CD4-positive, alpha-beta T cell (primary cell): ENCODE measurements at regions not wholly inside any gene's neighbourhood (a gene's known extent, or its start where the extent isn't known, plus 50 kb on each side); places are given as distances from the start of the nearest gene placed in this dataset.

ENCODE experiments used
- ATAC-seq: fragments of 200-7000 bp; cut with Tn5 transposase; one replicate; pipeline ENCODE4 v1.10.0; 2022; ENCODE audit warnings: mild to moderate bottlenecking; ENCODE audit not compliant: poor library complexity
- CTCF ChIA-PET: fragments of 350-600 bp; sonication (Branson Sonifier 250); formaldehyde crosslinking; loops from one replicate; lab custom pipeline; 2021; ENCODE audit warnings: antibody characterized with exemption, inconsistent platforms; lab: Charles Lee
- POLR2A ChIA-PET: fragments of 350-600 bp; sonication (Branson Sonifier 250); formaldehyde crosslinking; loops from one replicate; lab custom pipeline; 2021; ENCODE audit warnings: antibody characterized with exemption, inconsistent platforms; lab: Charles Lee
- DNase-seq, 14 experiments: peaks; one replicate each; pipeline ENCODE4 v3.0.0-alpha.2; 2013 to 2020; ENCODE audit warnings: mixed read lengths in 2 of 14
- H3K27ac ChIP-seq, 2 donors: one replicate each; pipeline versions ENCODE4 v1.5.1 to v1.7.0; 2013; ENCODE audit warnings: low read length in 2 of 2, low read depth in 1 of 2, mild to moderate bottlenecking in 1 of 2
- H3K27me3 ChIP-seq, 2 experiments: 1 replicate in 1 of 2; 2 replicates in 1 of 2; pipeline versions ENCODE4 v1.6.1 to v1.7.0; 2013; ENCODE audit warnings: low read length in 2 of 2, control low read depth in 1 of 2, mild to moderate bottlenecking in 1 of 2, moderate library complexity in 1 of 2; ENCODE audit not compliant: insufficient read depth in 2 of 2, control insufficient read depth in 1 of 2
- H3K36me3 ChIP-seq: one replicate; pipeline ENCODE4 v1.6.1; 2013; ENCODE audit warnings: low read length, control low read depth; ENCODE audit not compliant: insufficient read depth
- H3K4me1 ChIP-seq: one replicate; pipeline ENCODE4 v1.6.1; 2013; ENCODE audit warnings: low read length, control low read depth; ENCODE audit not compliant: insufficient read depth
- H3K4me3 ChIP-seq: one replicate; pipeline ENCODE4 v1.5.1; 2013; ENCODE audit warnings: mild to moderate bottlenecking, low read length, moderate library complexity
- H3K9me3 ChIP-seq, 2 experiments: 1 replicate in 1 of 2; 2 replicates in 1 of 2; pipeline versions ENCODE4 v1.6.1 to v1.7.0; 2013; ENCODE audit warnings: low read length in 2 of 2, mild to moderate bottlenecking in 2 of 2, control low read depth in 1 of 2, moderate library complexity in 1 of 2; ENCODE audit not compliant: control insufficient read depth in 1 of 2, insufficient read depth in 1 of 2
- H3K27ac Mint-ChIP-seq: one replicate; pipeline ENCODE4 v1.8.0; 2020; ENCODE audit warnings: mixed read lengths
- H3K27me3 Mint-ChIP-seq: one replicate; pipeline ENCODE4 v1.8.0; 2021; ENCODE audit warnings: mixed read lengths
- H3K36me3 Mint-ChIP-seq: one replicate; pipeline ENCODE4 v1.8.0; 2021; ENCODE audit warnings: low read depth, mixed read lengths
- H3K4me1 Mint-ChIP-seq: one replicate; pipeline ENCODE4 v1.8.0; 2021; ENCODE audit warnings: low read depth, mixed read lengths
- H3K4me3 Mint-ChIP-seq: one replicate; pipeline ENCODE4 v1.8.0; 2020; ENCODE audit warnings: mild to moderate bottlenecking, mixed read lengths
- H3K9me3 Mint-ChIP-seq: one replicate; pipeline ENCODE4 v1.8.0; 2020; ENCODE audit warnings: mixed read lengths
- intact Hi-C, 2 experiments: fragments of 100-400 bp; cut with DNase I in 1 of 2; cut with micrococcal nuclease in 1 of 2; formaldehyde crosslinking; loops; one replicate each; pipeline versions ENCODE4 v1.15.1 to v1.9.0; 2023 to 2025; cut with DNase I, micrococcal nuclease
- TF ChIP-seq, protein P1 (sequence below): fragments of 200-600 bp; IDR thresholded peaks from one replicate; pipeline ENCODE4 v1.8.0; 2022; ENCODE audit warnings: antibody characterized with exemption, mild to moderate bottlenecking

DNA sequence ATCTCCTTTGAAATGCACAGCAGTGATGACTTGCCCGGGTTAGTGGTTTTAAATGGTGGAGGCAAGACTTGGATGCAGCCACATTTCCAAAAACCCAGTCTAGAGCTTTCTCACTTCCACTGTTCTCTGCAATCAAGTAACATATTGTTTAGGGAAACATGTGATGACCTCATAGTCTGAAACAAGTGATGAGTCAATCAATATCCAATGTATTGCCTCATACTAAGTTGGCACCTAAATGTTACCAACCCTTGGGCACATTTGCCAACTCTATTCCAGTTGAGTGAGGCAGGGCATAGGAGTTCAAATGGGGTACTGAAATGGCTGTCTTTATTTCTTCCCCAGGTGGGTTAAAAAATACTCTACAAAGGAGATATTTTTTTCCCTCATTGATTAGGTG is 1105.4 kb downstream of the VRK1 start:
- ChIA-PET POLR2A (no interaction called here), CTCF (no interaction called here)

DNA sequence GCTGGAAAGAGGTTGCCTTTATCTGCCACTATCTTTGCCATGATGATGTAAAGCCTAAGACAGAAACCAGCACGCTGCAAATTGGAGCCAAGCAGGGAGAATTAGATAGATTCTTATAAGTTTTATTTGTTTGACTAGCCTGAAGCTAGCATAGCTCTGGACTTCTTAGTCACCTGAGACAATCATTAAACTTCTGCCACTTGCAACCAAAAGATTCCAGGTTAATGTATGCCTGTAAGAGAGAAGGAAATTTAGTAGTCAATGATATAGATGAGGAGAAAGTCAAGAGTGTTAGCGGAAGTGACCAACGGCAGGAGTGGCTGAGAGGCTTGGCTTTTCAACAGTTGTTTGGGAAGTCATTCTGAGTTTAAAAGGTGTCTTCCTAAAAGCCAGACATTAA is 1106.6 kb downstream of the VRK1 start:
- Histone ChIP-seq H3K4me3 (no peak overlapping the region), H3K4me1 (no peaks in the 10 kb centered on the region), H3K9me3 (peaks cover 0 to 4% of the 10 kb centered on the region in 2 experiments), H3K27me3 (no peaks in the 10 kb centered on the region), H3K27ac (no peak overlapping the region), H3K36me3 (no peaks in the 10 kb centered on the region)
- intact Hi-C loops: no loop called here
- Mint-ChIP-seq H3K27ac (no peak overlapping the region), H3K4me3 (no peak overlapping the region), H3K27me3 (no peaks in the 10 kb centered on the region), H3K9me3 (peaks cover 7% of the 10 kb centered on the region), H3K4me1 (peaks cover 6% of the 10 kb centered on the region), H3K36me3 (peaks cover 4% of the 10 kb centered on the region)
- ChIA-PET POLR2A (no interaction called here), CTCF (no interaction called here)
- TF ChIP-seq, protein P1, sequence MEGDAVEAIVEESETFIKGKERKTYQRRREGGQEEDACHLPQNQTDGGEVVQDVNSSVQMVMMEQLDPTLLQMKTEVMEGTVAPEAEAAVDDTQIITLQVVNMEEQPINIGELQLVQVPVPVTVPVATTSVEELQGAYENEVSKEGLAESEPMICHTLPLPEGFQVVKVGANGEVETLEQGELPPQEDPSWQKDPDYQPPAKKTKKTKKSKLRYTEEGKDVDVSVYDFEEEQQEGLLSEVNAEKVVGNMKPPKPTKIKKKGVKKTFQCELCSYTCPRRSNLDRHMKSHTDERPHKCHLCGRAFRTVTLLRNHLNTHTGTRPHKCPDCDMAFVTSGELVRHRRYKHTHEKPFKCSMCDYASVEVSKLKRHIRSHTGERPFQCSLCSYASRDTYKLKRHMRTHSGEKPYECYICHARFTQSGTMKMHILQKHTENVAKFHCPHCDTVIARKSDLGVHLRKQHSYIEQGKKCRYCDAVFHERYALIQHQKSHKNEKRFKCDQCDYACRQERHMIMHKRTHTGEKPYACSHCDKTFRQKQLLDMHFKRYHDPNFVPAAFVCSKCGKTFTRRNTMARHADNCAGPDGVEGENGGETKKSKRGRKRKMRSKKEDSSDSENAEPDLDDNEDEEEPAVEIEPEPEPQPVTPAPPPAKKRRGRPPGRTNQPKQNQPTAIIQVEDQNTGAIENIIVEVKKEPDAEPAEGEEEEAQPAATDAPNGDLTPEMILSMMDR: no peak
- no peak for DNase-seq
- ATAC-seq: no peak

More for the DNA sequence above, 1105.4 kb downstream of the VRK1 start:
- Mint-ChIP-seq H3K27ac (no peak overlapping the region), H3K4me1 (peaks cover 6% of the 10 kb centered on the region), H3K9me3 (no peaks in the 10 kb centered on the region), H3K27me3 (no peaks in the 10 kb centered on the region), H3K4me3 (no peak overlapping the region), H3K36me3 (no peaks in the 10 kb centered on the region)
- Histone ChIP-seq H3K36me3 (no peaks in the 10 kb centered on the region), H3K27me3 (no peaks in the 10 kb centered on the region), H3K9me3 (no peaks in the 10 kb centered on the region), H3K4me3 (no peak overlapping the region), H3K27ac (no peak overlapping the region), H3K4me1 (no peaks in the 10 kb centered on the region)
- TF ChIP-seq, protein P1: no peak
- no peak for ATAC-seq
- DNase-seq: no peak
- intact Hi-C loops: no loop called here

DNA sequence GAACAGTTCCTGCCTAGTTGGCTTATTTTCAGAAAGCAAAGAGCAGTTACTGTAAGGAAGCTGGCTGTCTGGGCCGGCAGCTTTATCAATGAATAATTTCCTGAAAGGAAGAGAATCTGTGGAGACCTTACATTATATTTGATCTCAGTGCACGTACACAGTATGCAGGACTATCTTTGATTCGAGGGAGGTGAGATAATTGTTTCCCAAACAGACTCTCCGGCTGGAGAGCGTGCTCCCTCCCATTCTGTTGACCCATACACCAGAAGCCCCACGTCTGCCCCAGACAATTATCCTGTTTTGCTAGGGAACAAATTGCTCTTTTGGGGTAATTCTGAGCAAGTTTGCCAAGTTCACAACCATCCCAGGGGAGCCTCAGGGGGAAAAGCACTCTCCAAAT is 1115.0 kb downstream of the VRK1 start:
- H3K4me1 Mint-ChIP-seq: peaks cover 6% of the 10 kb centered on the region
- ATAC-seq: no peak
- ChIA-PET CTCF (no interaction called here), POLR2A (interaction anchor here (1.2 kb wide), 1 partner anchor 34 kb away, joined by 5 read pairs; no protein-coding TSS in a partner anchor)
- TF ChIP-seq, protein P1: no peak
- peaks cover 6% of the 10 kb centered on the region for H3K4me1 ChIP-seq
- H3K4me3 ChIP-seq: no peak overlapping the region
- H3K9me3 ChIP-seq: peaks cover 0 to 4% of the 10 kb centered on the region in 2 experiments
- no peak overlapping the region for H3K27ac Mint-ChIP-seq
- no peaks in the 10 kb centered on the region for H3K27me3 Mint-ChIP-seq
- DNase-seq: no peak
- peaks cover 11% of the 10 kb centered on the region for H3K9me3 Mint-ChIP-seq
- intact Hi-C loops: no loop called here
- H3K36me3 Mint-ChIP-seq: peaks cover 4% of the 10 kb centered on the region
- H3K27me3 ChIP-seq: no peaks in the 10 kb centered on the region
- H3K36me3 ChIP-seq: no peaks in the 10 kb centered on the region
- H3K27ac ChIP-seq: no peak overlapping the region
- H3K4me3 Mint-ChIP-seq: no peak overlapping the region
